Colon (tissue), 2 donors: ENCODE measurements at regions not wholly inside any gene's neighbourhood (a gene's known extent, or its start where the extent isn't known, plus 50 kb on each side); places are given as distances from the start of the nearest gene placed in this dataset.

Source experiments
- FAIRE-seq: peaks from 2 replicates; lab custom pipeline; 2012; peaks lifted over from hg19 to GRCh38; lab: Jason Lieb, UNC
- donor health status: control.
- donor health status: control.

DNA sequence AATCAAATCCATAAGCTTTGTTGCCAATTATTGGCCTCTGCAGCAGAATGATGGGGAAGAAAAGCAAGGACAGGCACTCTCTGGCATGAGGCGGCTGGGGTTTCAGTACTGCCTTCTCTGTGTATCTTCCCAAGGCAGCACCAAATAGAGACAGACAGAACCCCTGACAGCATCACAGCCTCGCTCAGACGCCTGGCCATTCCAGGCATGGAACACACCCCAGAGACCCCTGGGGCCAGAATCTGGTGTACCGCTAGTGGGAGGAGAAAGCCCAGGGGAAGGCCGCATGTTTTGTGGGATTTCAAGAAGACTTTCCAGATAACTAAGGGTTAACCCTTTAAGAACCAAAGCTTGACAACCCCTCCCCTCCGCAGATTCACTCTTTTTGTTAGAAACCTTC lies 282.1 kb downstream of the EN1 start:
- no peak for FAIRE-seq

- FAIRE-seq = no peak
Observed at GRCh38 chr2:118562144-118562543, 285.3 kb downstream of the EN1 start.

DNA sequence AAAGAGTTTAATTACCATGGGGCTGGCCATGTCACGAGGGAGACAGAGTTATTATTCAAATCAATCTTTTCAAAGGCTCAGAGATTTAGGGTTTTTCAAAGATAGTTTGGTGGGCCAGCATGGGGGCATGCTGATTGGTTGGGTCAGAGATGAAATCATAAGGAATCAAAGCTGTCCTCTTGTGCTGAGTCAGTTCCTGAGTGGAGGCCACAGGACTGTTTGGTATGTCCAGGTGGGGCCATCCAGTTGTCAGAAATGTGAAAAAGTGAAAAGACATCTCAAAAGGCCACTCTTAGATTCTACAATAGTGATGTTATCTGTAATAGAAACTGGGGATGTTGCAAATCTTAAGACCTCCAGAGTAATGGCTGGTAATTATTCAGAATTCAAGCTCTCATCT lies 288.6 kb downstream of the EN1 start:
- FAIRE-seq = no peak

DNA sequence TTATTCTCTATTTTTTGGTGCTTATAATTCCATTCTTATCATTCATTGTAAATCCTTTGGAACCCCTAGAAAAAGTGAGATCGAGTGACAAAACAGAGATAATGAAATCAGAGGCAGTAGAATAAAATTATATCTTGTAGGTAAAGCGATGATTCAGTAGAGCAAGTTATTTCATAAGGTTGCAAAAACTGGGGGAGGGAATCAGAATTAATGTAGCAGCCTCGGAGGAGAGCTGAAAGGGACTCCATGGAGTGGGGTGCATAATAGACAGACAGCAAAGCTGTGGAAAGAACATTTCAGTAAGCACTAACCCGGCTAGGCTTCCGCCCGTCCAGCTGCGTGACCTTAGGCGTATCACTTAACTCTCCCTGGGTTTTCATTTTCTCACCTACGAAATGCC lies 289.7 kb downstream of the EN1 start:
- no peak for FAIRE-seq

DNA sequence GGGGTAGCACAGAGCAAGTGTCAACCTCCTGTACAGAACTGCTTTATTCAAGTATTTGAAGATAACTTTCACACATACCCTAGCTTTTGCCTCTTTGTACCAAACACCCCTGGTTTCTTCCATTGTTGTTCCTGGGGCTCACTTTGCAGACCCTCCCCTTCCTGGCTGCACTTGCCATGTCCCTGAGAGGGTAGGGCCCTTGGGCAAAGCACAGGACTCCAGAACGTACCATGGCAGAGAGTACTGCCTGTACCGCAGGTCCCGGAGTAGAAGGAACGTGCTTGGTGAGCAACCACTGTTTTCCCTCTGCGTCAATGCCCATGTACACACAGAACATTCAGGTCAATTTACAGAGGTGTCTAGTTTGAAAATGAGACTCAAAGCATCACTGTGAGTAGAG lies 290.4 kb downstream of the EN1 start:
- no peak for FAIRE-seq

DNA sequence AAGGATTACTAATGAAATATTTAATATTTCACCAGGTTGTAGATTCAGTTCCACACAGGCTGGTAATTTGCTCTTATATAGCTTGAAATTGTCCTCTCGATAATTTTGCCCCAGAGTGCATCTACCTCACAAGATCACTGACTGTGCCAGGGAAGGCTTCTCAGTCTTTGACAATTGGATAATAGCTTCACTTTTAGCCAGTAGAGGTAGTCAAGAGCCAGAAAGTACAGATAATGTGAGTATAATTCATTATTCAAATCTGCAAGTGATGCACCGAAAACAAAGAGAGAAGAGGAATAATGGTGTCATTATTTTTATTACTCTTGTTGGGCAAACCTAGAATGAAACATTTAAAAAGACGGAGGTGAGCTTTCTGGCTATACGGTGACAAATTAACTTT lies 292.8 kb downstream of the EN1 start:
- no peak for FAIRE-seq

- FAIRE-seq = no peak
Observed at GRCh38 chr2:118549503-118549902, 297.9 kb downstream of the EN1 start.

DNA sequence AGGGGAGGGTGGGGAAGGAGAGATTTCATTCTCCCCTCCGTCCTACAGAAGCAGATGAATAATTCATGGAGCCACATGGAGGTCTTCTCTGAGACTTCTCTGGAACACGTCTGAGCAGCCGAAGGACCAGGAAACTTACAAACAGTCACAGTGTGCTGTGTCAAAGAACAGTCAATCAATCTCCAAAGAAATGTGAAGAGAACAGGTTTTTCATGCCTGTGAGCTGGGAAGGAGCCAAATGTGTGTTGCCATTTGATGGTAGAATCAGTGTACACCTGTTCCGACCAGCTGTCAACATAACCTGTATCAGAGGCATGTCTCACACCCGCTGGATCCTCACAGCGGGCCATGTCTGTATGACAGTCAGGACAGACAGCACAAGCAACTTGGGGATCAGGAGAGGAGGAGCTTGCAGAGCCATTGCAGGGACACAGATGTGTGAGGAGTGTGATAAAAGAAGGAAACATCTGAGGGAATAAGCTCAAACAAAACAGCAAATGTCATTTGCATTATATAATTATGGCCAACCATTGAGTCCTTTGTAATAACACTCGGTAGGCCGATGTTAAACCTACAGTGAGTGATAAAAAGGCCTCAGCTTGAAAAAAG lies 298.5 kb downstream of the EN1 start:
- no peak for FAIRE-seq

DNA sequence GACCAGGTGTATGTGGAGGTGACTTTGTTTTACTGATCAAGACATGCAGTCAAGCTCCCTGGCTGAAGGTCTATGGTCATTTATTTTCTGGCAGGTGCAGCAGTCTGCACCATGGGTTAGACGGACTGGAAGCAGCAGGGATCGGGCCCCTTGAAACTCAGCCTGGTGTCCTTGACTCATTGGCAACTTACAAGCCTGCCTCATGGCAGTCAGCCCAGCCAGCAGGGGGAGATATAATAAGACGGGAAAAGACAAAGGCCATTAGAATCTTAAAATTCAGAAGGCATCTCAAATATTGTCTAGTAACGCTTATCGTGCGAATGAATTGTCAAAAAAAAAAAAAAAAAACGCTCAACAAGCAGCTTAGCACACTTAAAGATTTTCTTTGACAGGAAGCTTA lies 308.2 kb downstream of the EN1 start:
- no peak for FAIRE-seq

- FAIRE-seq = no peak
Observed at GRCh38 chr2:118536306-118536705, 311.1 kb downstream of the EN1 start.

DNA sequence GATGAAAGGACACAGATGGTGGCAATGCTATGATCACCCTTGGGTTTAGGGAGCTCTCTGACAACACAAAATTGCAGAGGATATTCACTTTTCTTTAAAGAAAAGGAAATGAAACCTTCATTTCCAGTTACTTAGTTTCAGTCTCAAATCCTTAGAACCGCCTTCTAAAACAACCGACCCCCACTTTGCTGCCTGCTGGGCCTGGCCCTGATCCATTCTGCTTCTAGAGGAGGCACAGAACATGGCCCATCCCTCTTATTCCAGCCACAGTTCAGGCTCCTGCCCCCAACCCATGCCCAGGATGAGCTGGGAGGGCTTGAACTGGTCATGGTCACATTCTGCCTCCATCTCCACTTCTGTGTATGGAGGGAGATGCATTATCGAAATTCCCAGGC lies 311.6 kb downstream of the EN1 start:
- FAIRE-seq = no peak

DNA sequence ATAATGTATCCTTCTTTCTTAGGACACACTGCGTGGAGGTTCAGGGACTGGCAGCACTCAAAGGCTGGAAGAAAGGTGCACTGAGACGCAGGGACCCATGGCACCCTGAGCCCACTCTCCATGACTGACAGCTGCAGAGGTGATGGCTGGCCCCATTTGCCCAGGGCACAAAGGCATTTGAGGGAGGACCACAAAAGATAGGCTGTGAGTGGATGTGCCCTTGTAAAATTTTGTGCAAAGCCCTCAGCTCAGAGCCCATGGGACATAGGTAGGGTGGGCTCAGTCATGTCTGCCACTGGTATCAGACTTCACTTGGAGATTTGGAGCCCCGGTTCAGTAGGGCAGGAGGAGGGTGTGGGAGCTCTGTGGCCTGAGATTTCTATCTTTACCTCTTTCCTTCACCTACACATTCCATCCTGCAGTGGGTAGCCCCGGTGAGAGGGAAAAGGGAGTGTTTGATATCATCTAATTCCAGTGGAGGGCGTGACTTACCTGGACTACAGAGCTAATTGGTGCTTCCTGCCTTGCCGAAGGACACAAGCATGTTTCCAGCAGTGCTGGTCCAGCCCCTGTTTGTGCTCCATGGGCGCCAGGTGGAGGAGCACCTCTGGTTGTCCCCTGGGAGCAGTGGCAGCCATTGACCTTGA lies 312.2 kb downstream of the EN1 start:
- FAIRE-seq = no peak

- FAIRE-seq = no peak
Observed at GRCh38 chr2:118530976-118531375, 316.5 kb downstream of the EN1 start.

GRCh38 chr2:118529908-118530599 lies 317.4 kb downstream of the EN1 start:
- no peak for FAIRE-seq

DNA sequence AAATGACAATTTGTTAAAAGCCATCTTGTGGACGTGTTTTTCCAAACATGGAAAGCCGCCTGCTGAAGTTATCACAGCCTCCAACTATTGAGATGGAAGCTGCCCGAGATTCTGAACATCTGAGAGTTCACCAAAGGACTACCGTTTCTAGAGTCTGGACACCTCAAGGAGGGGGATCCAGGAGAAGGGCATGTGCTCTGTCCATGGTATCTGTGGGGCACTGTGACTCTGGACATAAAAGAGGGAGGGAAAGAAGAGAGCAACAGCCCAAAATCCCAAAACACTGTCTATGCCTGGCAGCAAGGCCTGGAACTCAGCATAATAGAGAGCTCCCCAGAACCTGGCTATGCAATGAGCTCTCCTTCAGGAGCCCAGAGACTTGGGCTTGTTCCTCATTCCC lies 319.9 kb downstream of the EN1 start:
- FAIRE-seq = no peak

DNA sequence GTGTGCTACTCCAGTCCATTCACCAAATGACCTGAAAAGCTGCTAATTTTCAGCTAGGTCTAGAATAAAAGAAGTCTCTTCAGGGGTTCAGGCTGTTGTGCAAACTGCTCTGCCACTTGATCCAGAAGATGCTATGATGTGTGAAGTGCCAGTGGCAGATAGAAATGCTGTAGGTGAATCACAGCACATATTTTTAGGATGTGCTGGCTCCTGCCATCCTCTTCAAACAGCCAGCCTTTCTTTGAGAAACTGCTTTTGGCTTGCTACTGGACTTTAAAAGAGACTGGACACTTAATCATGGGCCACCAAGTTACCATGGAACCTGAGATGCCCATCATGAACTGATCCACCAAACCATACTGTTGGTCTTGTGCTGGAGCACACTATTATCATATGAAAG lies 322.1 kb downstream of the EN1 start:
- no peak for FAIRE-seq

DNA sequence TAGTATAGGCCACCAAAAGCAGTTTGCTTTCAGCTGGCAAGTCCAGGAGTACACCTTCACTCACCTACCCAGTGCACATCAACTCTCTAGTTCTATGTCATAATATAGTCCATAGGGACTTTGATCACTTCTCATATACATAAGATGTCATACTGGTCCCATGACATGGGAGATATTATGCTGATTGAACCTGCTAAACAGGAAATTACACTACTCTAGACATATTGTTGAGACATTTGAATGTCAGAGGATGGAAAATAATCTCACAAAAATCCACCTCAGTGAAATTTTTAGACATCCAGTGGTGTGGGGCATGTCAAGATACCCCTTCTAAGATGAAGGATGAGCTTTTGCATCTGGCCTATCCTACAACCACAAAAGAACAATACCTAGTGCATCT lies 322.5 kb downstream of the EN1 start:
- FAIRE-seq = no peak

GRCh38 chr2:118523761-118524160 lies 323.7 kb downstream of the EN1 start:
- no peak for FAIRE-seq

GRCh38 chr2:118521960-118522359 lies 325.5 kb downstream of the EN1 start:
- no peak for FAIRE-seq

DNA sequence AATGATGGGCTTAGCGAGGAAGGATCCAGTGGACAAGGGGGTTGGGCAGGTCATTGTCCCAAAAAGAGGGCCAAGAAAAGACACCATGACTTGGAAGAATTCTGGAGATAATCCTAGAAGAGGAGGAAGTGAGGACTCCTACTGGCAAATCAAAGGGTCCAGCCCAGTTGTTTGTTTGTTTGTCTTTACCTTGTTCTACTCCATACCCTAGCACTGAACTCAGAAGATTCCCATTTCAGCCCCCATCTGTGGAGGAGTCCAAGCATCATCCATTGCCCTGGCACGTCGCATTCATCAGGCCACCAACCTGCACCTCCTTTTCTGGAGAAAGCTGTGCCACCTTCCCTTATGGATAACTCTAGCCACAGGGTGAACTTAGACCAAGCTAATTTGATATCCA lies 326.2 kb downstream of the EN1 start:
- no peak for FAIRE-seq

- FAIRE-seq = no peak
Observed at GRCh38 chr2:118520246-118520645, 327.2 kb downstream of the EN1 start.

DNA sequence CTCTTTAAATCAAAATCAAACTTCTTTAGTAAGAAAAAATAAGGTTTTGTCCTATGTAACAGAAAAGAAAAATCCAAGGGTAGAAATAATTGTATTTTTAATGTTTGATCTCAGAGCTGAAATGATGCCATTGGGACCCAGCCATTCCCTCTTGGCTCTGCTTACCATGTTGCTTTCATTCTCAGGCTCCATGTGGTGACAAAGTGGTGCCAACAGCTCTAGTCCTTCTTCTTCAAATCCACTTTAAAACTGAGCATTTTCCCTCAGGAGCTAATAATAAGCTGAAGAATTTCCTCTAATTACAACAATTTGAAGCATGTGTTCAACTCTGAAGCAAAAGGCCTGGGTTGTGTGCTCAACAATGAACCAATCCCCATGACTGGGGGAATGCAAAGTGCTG lies 327.9 kb downstream of the EN1 start:
- no peak for FAIRE-seq

DNA sequence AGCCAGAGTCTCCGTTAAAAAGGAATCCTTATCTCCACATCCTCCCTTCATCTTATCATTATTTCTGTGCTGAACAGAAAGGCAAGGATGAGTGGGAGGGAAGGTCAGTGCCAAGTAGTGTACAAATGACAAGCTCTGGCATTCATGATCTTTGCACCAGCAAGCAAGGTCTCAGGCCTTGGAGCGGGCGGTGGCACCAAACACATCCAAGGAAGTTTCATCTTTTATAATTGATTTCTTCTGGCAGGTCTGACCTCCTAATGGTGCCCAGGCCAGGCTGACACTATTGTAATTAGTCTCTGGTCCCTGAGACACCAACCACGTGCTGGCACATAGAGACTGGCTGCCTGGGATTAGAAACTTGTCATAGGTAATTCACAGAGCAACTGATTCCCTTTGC lies 336.6 kb downstream of the EN1 start:
- FAIRE-seq = no peak
